ENCODE measurements at regions not wholly inside any gene's neighbourhood (a gene's known extent, or its start where the extent isn't known, plus 50 kb on each side); places are given as distances from the start of the nearest gene placed in this dataset.
"Not testable (repeated sequence)": the region's sequence is repeated elsewhere in the genome, so short reads cannot be mapped to it uniquely, and the experiment has no call there.

- TF ChIP-seq CTCF (conservative IDR thresholded peaks at IDR 0.05; ENCODE audit: low read length); EZH2phosphoT487 (IDR thresholded peaks at IDR 0.05; ENCODE audit: borderline replicate concordance): not testable (repeated sequence)
Observed at GRCh38 chr5:40108764-40109390, 570.8 kb upstream of the PTGER4 start.

All from Loucy (cell line).